K562 (cell line): ENCODE measurements at regions not wholly inside any gene's neighbourhood (a gene's known extent, or its start where the extent isn't known, plus 50 kb on each side); places are given as distances from the start of the nearest gene placed in this dataset.

Experiments used
- ATF1 ChIP-seq, 2 experiments: fragments of 450-650 bp in 1 of 2; IDR thresholded peaks; 2 replicates each; pipeline ENCODE4 v1.6.1; 2016; ENCODE audit warnings: missing compliant biosample characterization in 1 of 2, missing genetic modification characterization in 1 of 2
- HDAC6 ChIP-seq: IDR thresholded peaks from 2 replicates; pipeline ENCODE4 v1.6.1; 2012; ENCODE audit warnings: low read depth, mild to moderate bottlenecking, control low read depth, inconsistent platforms, low read length, moderate library complexity
- JUNB ChIP-seq: fragments of 450-650 bp; formaldehyde crosslinking; conservative IDR thresholded peaks from 2 replicates; pipeline ENCODE4 v1.4.0; 2020; ENCODE audit warnings: mild to moderate bottlenecking
- POLR2AphosphoS5 ChIP-seq: IDR thresholded peaks from 2 replicates; pipeline ENCODE4 v1.6.1; 2011; ENCODE audit warnings: mild to moderate bottlenecking, low read depth, low read length, moderate library complexity; ENCODE audit not compliant: control insufficient read depth, insufficient read depth
- TCF3 ChIP-seq: sonication (generic); formaldehyde crosslinking; IDR thresholded peaks from 2 replicates; pipeline ENCODE4 v1.4.0; 2020; ENCODE audit warnings: mild to moderate bottlenecking, missing genetic modification reagents
- YY1 ChIP-seq, 3 experiments: IDR thresholded peaks; 2 replicates each; pipeline ENCODE4 v1.6.1; 2011; ENCODE audit warnings: low read length in 2 of 3, mild to moderate bottlenecking in 2 of 3, moderate library complexity in 2 of 3, borderline replicate concordance in 1 of 3, control low read depth in 1 of 3, low read depth in 1 of 3; ENCODE audit not compliant: insufficient read depth in 3 of 3, insufficient replicate concordance in 2 of 3, control insufficient read depth in 1 of 3, insufficient read length in 1 of 3; ENCODE audit errors: extremely low read depth in 1 of 3
- ZNF445 ChIP-seq: fragments of 250-450 bp; sonication (Bioruptor Pico); IDR thresholded peaks from 2 replicates; pipeline ENCODE4 v1.4.0; 2020; ENCODE audit warnings: low read depth, mild to moderate bottlenecking, moderate library complexity
- TF ChIP-seq, protein P1 (sequence below): sonication (generic); formaldehyde crosslinking; IDR thresholded peaks from 2 replicates; pipeline ENCODE4 v1.8.0; 2022; ENCODE audit warnings: mild to moderate bottlenecking, low read depth, missing genetic modification reagents
- TF ChIP-seq, protein P2 (sequence below): fragments of 250-450 bp; sonication (Bioruptor Pico); IDR thresholded peaks from 2 replicates; pipeline ENCODE4 v1.4.0; 2020; ENCODE audit warnings: mild to moderate bottlenecking, moderate library complexity

GRCh38 chr5:96565582-96566265 is 96.5 kb upstream of the CAST start:
- no peak for TF ChIP-seq JUNB (CRISPR knock-in tag)
- no peak for TF ChIP-seq YY1 (IDR thresholded peaks at IDR 0.05; ENCODE audit: borderline replicate concordance in 1 of 3, control insufficient read depth in 1 of 3, extremely low read depth in 1 of 3, insufficient read depth in 3 of 3, insufficient read length in 1 of 3, insufficient replicate concordance in 2 of 3, low read depth in 1 of 3, low read length in 2 of 3)
- no peak for TF ChIP-seq TCF3 (CRISPR knock-in tag)
- TF ChIP-seq, protein P1, sequence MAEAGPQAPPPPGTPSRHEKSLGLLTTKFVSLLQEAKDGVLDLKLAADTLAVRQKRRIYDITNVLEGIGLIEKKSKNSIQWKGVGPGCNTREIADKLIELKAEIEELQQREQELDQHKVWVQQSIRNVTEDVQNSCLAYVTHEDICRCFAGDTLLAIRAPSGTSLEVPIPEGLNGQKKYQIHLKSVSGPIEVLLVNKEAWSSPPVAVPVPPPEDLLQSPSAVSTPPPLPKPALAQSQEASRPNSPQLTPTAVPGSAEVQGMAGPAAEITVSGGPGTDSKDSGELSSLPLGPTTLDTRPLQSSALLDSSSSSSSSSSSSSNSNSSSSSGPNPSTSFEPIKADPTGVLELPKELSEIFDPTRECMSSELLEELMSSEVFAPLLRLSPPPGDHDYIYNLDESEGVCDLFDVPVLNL (CRISPR knock-in tag), result no peak
- no peak for TF ChIP-seq ATF1 (CRISPR knock-in tag; IDR thresholded peaks at IDR 0.05)
- TF ChIP-seq ATF1 (tag; IDR thresholded peaks at IDR 0.05), result no peak
- TF ChIP-seq, protein P2, sequence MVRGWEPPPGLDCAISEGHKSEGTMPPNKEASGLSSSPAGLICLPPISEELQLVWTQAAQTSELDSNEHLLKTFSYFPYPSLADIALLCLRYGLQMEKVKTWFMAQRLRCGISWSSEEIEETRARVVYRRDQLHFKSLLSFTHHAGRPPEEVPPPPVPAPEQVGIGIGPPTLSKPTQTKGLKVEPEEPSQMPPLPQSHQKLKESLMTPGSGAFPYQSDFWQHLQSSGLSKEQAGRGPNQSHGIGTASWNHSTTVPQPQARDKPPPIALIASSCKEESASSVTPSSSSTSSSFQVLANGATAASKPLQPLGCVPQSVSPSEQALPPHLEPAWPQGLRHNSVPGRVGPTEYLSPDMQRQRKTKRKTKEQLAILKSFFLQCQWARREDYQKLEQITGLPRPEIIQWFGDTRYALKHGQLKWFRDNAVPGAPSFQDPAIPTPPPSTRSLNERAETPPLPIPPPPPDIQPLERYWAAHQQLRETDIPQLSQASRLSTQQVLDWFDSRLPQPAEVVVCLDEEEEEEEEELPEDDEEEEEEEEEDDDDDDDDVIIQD (CRISPR knock-in tag), result no peak
- no peak for TF ChIP-seq ZNF445 (CRISPR knock-in tag)
- TF ChIP-seq POLR2AphosphoS5, result no peak
- TF ChIP-seq HDAC6, result no peak
